D721Med (cell line): ENCODE measurements at regions not wholly inside any gene's neighbourhood (a gene's known extent, or its start where the extent isn't known, plus 50 kb on each side); places are given as distances from the start of the nearest gene placed in this dataset.
"Not testable (repeated sequence)": the region's sequence is repeated elsewhere in the genome, so short reads cannot be mapped to it uniquely, and the experiment has no call there.

Source experiments
- DNase-seq: peaks from one replicate; pipeline ENCODE4 v3.0.0; 2011; ENCODE audit warnings: low spot score; ENCODE audit not compliant: insufficient read length
- FAIRE-seq: peaks from 2 replicates; lab custom pipeline; 2011; peaks lifted over from hg19 to GRCh38; lab: Jason Lieb, UNC
- TF ChIP-seq, protein P1 (sequence below): IDR thresholded peaks from 2 replicates; pipeline ENCODE4 v1.5.1; 2012; ENCODE audit warnings: mild to moderate bottlenecking, control low read depth; ENCODE audit not compliant: insufficient read depth; ENCODE audit errors: missing control alignments

DNA sequence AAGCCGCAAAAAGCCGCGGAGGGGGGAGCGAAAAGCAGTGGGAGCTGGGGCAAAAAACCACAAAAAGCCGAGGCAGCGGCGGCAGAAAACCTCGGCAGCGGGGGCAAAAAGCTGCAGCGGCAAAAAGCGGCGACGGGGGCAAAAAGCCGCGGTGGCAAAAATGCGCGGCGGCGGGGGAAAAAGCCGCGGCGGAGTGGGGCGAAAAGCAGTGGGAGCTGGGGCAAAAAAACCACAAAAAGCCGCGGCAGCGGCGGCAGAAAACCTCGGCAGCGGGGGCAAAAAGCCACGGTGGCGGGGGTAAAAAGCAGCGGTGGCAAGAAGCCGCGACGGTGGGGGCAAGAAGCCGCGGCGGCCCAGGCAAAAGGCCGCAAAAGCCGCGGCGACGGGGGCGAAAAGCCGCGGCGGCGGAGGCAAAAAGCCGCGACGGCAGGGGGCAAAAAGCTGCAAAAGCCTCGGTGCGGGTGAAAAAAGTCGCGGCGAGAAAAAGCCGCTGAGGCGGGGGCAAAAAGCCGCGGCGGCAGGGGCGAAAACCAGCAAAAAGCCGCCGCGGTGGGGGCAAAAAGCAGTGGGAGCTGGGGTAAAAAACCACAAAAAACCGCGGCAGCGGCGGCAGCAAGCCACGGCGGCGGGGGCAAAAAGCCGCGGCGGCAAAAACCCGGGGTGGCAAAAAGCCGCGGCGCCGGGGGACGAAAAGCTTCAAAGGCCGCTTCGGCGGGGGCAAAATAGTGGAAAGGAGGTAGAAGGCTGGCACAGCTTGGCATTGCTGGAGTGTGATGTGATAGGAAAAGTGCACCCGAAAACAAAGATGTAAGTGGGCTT, 135.9 kb downstream of the ZNF92 start:
- DNase-seq (no peak), FAIRE-seq (no peak)
- TF ChIP-seq, protein P1, sequence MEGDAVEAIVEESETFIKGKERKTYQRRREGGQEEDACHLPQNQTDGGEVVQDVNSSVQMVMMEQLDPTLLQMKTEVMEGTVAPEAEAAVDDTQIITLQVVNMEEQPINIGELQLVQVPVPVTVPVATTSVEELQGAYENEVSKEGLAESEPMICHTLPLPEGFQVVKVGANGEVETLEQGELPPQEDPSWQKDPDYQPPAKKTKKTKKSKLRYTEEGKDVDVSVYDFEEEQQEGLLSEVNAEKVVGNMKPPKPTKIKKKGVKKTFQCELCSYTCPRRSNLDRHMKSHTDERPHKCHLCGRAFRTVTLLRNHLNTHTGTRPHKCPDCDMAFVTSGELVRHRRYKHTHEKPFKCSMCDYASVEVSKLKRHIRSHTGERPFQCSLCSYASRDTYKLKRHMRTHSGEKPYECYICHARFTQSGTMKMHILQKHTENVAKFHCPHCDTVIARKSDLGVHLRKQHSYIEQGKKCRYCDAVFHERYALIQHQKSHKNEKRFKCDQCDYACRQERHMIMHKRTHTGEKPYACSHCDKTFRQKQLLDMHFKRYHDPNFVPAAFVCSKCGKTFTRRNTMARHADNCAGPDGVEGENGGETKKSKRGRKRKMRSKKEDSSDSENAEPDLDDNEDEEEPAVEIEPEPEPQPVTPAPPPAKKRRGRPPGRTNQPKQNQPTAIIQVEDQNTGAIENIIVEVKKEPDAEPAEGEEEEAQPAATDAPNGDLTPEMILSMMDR = no peak

GRCh38 chr7:65510187-65510538, 136.5 kb downstream of the ZNF92 start:
- not testable (repeated sequence) for FAIRE-seq

GRCh38 chr7:65519751-65520150, 146.1 kb downstream of the ZNF92 start:
- DNase-seq, FAIRE-seq: not testable (repeated sequence)

More at GRCh38 chr7:65510187-65510538, 136.5 kb downstream of the ZNF92 start:
- not testable (repeated sequence) for DNase-seq

DNA sequence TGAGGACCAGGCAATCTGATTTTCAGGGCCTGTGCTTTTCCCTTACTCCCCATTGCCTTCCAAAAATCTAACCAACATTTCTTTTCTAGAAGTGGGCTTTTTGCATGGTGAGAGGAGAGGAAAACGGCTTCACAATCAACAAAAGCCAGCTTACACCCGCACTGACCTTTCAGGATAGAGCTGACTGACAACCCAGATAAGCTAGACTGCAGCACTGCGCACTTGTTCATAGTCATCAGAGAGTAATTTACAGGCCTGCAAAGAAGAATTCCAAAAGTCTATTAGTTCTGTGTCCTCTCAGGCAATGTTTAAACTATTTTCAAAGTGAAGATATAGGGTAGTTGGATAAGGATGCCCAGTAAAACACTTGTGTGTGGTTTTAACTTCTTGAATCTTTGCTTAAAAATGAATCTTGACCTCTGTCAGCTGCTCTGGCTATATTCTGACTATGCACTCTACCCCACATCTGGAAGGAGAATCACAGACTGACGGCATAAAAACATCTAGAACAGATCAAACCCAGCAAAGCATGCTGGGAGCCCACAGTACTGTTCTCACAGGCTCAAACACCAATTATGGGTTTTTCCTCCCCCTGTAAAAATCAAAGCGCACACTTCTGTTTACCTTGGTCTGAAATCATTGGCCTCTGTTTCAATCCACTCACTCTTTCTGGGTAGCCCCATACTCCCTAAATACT, 172.0 kb downstream of the ZNF92 start:
- not testable (repeated sequence) for DNase-seq, FAIRE-seq

DNA sequence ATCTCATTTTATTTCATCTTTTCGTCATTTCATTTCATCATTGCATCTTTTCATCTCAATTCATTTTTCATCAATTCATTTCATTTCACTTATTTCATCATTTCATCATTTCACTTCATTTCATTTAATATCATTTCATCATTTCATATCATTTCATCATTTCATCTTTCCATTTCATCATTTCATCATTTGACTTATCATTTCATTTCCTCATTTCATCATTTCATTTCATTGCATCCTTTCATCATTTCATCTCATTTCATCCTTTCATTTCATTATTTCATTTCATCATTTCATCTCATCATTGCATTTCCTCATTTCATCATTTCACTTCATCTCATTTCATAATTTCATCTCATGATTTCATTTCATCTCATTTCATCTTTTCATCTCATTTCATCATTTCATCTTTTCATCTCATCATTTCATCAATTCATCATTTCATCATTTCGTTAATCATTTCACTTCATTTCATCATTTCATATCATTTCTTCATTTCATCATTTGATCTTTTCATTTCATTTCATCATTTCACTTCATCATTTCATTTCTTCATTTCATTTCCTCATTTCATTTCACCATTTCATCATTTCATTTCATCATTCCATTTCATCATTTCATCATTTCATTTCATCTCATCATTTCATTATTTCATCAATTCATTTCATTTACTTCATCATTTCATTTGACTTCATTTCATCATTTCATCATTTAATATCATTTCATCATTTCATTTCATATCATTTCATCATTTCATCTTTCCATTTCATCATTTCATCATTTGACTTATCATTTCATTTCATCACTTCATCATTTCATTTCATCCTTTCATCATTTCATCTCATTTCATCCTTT, 176.2 kb downstream of the ZNF92 start:
- FAIRE-seq, DNase-seq: not testable (repeated sequence)

- FAIRE-seq, DNase-seq: not testable (repeated sequence)
Observed at GRCh38 chr7:65550444-65550809, 176.8 kb downstream of the ZNF92 start.

DNA sequence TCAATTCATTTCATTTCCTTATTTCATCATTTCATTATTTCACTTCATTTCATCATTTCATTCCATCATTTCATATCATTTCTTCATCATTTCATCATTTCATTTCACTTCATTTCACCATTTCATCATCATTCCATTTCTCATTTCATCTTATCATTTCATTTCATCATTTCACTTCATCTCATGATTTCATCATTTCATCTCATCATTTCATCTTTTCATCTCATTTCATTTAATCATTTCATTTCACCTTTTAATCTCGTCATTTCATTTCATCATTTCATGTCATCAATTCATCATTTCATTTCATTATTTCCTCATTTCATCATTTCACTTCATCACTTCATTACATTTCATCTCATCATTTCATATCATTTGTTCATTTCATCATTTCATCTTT, 177.4 kb downstream of the ZNF92 start:
- not testable (repeated sequence) for FAIRE-seq, DNase-seq

- FAIRE-seq, DNase-seq: not testable (repeated sequence)
Observed at GRCh38 chr7:65554553-65555476, 181.2 kb downstream of the ZNF92 start.

GRCh38 chr7:65558584-65558983, 184.9 kb downstream of the ZNF92 start:
- FAIRE-seq, DNase-seq: not testable (repeated sequence)

DNA sequence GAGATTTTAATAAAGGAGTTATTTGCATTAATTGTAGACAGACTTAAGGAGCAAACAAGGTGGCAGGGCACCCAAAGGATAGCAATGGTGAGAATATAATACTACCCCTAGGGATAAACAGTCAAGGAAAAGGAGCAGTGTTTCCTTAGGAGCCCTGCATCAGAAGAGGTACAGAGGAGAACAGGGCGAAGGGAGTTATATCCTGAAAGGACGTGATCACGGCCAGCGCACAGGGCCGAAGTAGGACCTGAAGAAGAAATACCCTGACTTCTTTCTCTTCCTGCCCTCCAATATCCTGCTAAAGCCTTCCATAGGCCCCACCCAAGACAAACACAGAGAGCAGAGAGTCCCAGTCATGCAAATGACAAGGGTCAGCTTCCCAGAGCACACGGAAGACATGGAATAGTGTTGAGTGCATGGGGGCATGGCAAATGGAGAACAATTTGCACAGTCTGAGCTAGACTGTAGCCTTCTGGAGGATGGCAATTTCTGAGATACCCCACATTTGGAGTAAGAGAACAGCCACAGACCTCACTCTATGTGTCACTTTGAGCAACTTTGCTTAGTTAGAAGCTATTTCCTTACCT, 188.2 kb downstream of the ZNF92 start:
- DNase-seq, FAIRE-seq: not testable (repeated sequence)

- TF ChIP-seq, protein P1 = peak; percentile 1
- DNase-seq, FAIRE-seq: not testable (repeated sequence)
Observed at GRCh38 chr7:65562522-65562921, 188.9 kb downstream of the ZNF92 start.

DNA sequence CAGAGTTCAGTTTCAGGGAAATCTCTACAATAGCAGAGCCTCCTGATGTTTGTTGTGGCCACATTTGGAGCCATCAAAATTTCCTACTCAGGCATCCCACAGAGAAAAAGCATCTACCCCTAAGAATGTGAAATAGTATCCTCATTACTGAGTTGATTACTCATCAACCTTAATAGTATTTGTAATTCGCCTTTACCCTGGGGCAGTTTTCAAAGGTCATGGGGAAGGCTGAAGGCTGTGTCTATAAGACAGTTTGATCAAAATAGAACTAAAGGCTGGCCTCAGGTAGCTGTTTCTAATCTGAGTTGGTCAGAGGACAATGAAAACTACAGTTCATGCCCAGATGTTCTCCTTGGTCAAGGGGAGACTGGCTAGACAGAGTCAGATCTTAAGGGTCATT, 189.7 kb downstream of the ZNF92 start:
- FAIRE-seq, DNase-seq: not testable (repeated sequence)

- FAIRE-seq, DNase-seq: not testable (repeated sequence)
Observed at GRCh38 chr7:65568226-65568625, 194.6 kb downstream of the ZNF92 start.

DNA sequence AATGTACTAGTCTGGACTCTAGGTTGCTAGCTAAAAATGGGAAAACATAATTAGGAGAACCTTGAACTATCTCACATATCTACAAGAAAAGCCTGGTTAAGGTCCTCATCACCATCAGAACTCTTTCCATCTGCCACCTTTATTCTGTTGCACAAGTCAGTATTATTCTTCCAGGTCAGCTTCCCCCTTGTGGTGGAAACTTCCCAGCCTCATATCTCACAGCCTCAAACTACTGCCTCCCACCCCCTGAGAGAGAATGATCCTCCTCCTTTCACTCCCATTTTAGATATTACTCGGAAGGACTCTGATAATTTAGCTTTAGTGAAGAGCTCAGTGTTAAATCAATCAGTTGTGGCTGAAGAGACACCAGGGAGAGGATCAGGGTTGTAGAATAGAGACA, 197.3 kb downstream of the ZNF92 start:
- DNase-seq, FAIRE-seq: not testable (repeated sequence)

- not testable (repeated sequence) for DNase-seq, FAIRE-seq
Observed at GRCh38 chr7:65572581-65572980, 198.9 kb downstream of the ZNF92 start.
